HL-60 (cell line): ENCODE measurements at regions not wholly inside any gene's neighbourhood (a gene's known extent, or its start where the extent isn't known, plus 50 kb on each side); places are given as distances from the start of the nearest gene placed in this dataset.
A peak's percentile ranks its signal among the peaks of the same experiment; 100 is the strongest.

Source experiments
- DNase-seq, 2 experiments: peaks; one replicate each; pipeline ENCODE4 v3.0.0-alpha.2; 2010 to 2020; ENCODE audit warnings: low read depth in 1 of 2, low spot score in 1 of 2
- H3K27ac ChIP-seq: fragments of 250-450 bp; sonication (Bioruptor Pico); replicated peaks from 2 replicates; pipeline ENCODE4 v1.5.1; 2020; ENCODE audit warnings: mild to moderate bottlenecking, moderate library complexity
- H3K27me3 ChIP-seq: fragments of 250-450 bp; sonication (Bioruptor Pico); 2 replicates; pipeline ENCODE4 v1.5.1; 2021; ENCODE audit warnings: mild to moderate bottlenecking, moderate library complexity; ENCODE audit not compliant: insufficient read depth, poor library complexity, severe bottlenecking
- H3K4me3 ChIP-seq: replicated peaks from 2 replicates; pipeline ENCODE4 v1.5.1; 2011; ENCODE audit warnings: mild to moderate bottlenecking, control low read depth, low read length; ENCODE audit not compliant: insufficient read depth
- GABPA ChIP-seq: IDR thresholded peaks from 2 replicates; pipeline ENCODE4 v1.6.1; 2012; ENCODE audit warnings: low read depth
- POLR2AphosphoS5 ChIP-seq: IDR thresholded peaks from 2 replicates; pipeline ENCODE4 v1.6.1; 2012; ENCODE audit warnings: low read depth
- SPI1 ChIP-seq: IDR thresholded peaks from 2 replicates; pipeline ENCODE4 v1.6.1; 2012; ENCODE audit warnings: low read depth, mild to moderate bottlenecking, borderline replicate concordance
- TF ChIP-seq, protein P1 (sequence below): IDR thresholded peaks from 2 replicates; pipeline ENCODE4 v1.6.1; 2012; ENCODE audit warnings: low read depth; ENCODE audit not compliant: insufficient replicate concordance
- TF ChIP-seq, protein P2 (sequence below): IDR thresholded peaks from one replicate; pipeline ENCODE4 v1.5.1; 2011; ENCODE audit warnings: low read length, control low read depth, inconsistent platforms; ENCODE audit not compliant: insufficient read depth

DNA sequence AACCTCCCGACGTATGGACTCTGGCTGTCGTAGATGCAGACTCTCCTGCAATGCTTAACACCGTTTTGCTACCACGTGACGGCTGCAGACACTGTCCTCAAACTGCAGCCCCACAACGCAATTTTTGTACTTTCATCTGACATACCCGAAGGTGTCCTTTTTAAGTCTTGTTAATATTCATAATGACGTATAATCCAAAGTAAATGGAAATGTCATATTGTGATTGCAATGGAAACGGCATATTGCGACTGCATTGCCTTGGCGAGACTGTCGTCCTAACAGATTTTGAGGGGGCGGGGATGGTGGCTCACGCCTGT lies 79.3 kb upstream of the TBC1D3K start:
- DNase-seq = no peak
- TF ChIP-seq POLR2AphosphoS5 (no peak), GABPA (no peak), SPI1 (no peak)
- TF ChIP-seq, protein P1, sequence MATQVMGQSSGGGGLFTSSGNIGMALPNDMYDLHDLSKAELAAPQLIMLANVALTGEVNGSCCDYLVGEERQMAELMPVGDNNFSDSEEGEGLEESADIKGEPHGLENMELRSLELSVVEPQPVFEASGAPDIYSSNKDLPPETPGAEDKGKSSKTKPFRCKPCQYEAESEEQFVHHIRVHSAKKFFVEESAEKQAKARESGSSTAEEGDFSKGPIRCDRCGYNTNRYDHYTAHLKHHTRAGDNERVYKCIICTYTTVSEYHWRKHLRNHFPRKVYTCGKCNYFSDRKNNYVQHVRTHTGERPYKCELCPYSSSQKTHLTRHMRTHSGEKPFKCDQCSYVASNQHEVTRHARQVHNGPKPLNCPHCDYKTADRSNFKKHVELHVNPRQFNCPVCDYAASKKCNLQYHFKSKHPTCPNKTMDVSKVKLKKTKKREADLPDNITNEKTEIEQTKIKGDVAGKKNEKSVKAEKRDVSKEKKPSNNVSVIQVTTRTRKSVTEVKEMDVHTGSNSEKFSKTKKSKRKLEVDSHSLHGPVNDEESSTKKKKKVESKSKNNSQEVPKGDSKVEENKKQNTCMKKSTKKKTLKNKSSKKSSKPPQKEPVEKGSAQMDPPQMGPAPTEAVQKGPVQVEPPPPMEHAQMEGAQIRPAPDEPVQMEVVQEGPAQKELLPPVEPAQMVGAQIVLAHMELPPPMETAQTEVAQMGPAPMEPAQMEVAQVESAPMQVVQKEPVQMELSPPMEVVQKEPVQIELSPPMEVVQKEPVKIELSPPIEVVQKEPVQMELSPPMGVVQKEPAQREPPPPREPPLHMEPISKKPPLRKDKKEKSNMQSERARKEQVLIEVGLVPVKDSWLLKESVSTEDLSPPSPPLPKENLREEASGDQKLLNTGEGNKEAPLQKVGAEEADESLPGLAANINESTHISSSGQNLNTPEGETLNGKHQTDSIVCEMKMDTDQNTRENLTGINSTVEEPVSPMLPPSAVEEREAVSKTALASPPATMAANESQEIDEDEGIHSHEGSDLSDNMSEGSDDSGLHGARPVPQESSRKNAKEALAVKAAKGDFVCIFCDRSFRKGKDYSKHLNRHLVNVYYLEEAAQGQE = no peak
- TF ChIP-seq, protein P2, sequence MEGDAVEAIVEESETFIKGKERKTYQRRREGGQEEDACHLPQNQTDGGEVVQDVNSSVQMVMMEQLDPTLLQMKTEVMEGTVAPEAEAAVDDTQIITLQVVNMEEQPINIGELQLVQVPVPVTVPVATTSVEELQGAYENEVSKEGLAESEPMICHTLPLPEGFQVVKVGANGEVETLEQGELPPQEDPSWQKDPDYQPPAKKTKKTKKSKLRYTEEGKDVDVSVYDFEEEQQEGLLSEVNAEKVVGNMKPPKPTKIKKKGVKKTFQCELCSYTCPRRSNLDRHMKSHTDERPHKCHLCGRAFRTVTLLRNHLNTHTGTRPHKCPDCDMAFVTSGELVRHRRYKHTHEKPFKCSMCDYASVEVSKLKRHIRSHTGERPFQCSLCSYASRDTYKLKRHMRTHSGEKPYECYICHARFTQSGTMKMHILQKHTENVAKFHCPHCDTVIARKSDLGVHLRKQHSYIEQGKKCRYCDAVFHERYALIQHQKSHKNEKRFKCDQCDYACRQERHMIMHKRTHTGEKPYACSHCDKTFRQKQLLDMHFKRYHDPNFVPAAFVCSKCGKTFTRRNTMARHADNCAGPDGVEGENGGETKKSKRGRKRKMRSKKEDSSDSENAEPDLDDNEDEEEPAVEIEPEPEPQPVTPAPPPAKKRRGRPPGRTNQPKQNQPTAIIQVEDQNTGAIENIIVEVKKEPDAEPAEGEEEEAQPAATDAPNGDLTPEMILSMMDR = no peak
- H3K27me3 ChIP-seq = no peaks in the 10 kb centered on the region
- H3K27ac ChIP-seq = no peak overlapping the region
- no peak overlapping the region for H3K4me3 ChIP-seq

DNA sequence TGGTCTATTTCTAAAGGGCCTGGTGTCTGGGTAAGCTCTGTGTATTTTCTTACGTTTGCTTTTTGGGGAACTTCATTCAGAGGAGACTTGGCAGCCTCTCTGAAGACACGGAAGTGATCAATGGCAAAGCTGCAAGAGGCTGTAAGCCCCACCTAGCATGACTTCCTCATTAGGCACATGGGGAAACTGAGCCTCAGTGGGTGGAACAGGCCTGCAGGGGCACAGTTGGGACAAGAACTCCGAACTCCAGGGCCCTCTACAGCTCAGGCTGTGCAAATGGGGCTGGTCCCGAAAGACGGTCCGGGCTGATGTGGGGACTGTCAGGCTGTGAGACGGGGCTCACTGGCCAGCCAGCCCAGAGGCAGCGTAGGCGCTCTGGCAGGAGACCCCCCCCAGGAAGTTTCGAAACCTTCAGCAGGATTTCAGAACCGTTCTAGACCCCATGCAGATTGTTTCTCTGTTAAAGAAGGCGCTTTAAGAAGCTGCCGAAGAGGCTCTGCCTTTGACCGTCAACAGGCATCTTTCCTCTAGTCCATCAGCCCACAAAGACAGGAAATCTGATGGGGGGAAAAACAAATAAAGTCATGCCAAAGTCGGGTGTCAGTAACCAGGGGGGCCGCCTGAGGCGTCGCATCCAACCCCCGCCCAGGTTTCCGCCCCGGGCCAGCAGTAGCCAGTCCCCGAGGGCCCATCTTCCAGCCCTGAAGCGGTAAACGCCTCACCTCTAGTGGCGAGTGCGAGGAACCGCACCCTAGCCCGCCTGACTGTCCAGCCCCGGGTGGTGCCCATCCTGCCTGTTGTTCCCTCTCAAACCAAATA lies 79.8 kb upstream of the TBC1D3K start:
- H3K27me3 ChIP-seq = no peaks in the 10 kb centered on the region
- peak overlapping the region; percentile 17 for H3K4me3 ChIP-seq
- DNase-seq = peak; percentile 62 to 85
- TF ChIP-seq SPI1 (peak; percentile 91), GABPA (no peak), POLR2AphosphoS5 (no peak)
- TF ChIP-seq, protein P1 = peak; percentile 63
- TF ChIP-seq, protein P2 = peak; percentile 78
- peak overlapping the region; percentile 70 for H3K27ac ChIP-seq

DNA sequence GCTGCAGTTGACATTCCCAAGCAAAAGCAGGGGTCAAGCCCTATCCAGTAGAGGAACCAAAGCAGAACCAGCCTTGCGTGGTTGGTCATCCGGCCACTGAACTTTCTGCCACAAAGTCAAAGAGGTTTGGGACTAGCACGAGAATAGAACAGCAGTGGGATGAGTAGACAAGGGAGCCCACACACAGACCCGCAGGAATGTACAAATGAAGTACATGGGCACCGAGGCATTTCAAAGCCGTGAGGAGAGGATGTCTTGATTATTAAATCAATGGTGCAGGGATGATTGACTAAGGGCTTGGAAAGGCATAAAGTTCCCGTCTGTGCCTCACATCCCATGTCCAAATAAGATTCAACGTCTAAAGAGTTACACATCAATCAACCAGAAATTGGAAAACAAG lies 81.8 kb upstream of the TBC1D3K start:
- no peak for DNase-seq
- Histone ChIP-seq H3K27me3 (no peaks in the 10 kb centered on the region), H3K27ac (no peak overlapping the region), H3K4me3 (no peak overlapping the region)
- TF ChIP-seq POLR2AphosphoS5 (no peak), SPI1 (no peak), GABPA (no peak)
- TF ChIP-seq, protein P1 = no peak
- TF ChIP-seq, protein P2 = no peak
